ENCODE measurements at regions not wholly inside any gene's neighbourhood (a gene's known extent, or its start where the extent isn't known, plus 50 kb on each side); places are given as distances from the start of the nearest gene placed in this dataset.
"Not testable (repeated sequence)": the region's sequence is repeated elsewhere in the genome, so short reads cannot be mapped to it uniquely, and the experiment has no call there.

DNA sequence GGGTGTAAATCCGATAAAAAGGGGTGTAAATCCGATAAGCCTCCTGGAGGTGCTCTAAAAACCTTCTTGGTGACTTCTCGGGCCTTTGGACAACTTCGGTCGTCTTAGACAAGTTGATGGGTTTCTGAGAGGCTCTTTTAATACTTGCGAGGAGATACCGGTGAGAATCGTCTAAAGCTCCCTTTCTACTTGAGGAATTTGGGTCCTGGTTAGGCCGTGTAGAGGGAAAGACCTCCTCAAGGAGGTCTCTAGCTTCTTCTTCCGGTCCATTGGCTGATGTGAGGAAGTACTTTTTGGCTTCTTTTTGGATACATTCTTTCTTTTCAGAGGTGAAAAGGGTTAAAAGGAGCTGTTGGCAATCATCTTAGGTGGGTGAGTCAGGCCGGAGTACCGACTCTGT, 128.5 kb downstream of the ART5 start:
- TF ChIP-seq CTCF, EZH2phosphoT487 (IDR thresholded peaks at IDR 0.05): not testable (repeated sequence)
